KMS-11 (cell line): ENCODE measurements at regions not wholly inside any gene's neighbourhood (a gene's known extent, or its start where the extent isn't known, plus 50 kb on each side); places are given as distances from the start of the nearest gene placed in this dataset.

Experiments
- H2AFZ ChIP-seq: fragments of 200-600 bp; sonication (generic); 2 replicates; pipeline ENCODE4 v1.6.1; 2016; ENCODE audit warnings: antibody characterized with exemption, mixed run types, low read depth
- H3K27ac ChIP-seq: fragments of 200-600 bp; sonication (generic); 2 replicates; pipeline ENCODE4 v1.6.1; 2016; ENCODE audit warnings: mild to moderate bottlenecking, mixed run types
- H3K27me3 ChIP-seq: fragments of 200-600 bp; sonication (generic); 2 replicates; pipeline ENCODE4 v1.6.1; 2017; ENCODE audit warnings: mild to moderate bottlenecking, low read depth, mixed run types, moderate library complexity; ENCODE audit not compliant: insufficient read depth
- H3K36me3 ChIP-seq: fragments of 200-600 bp; sonication (generic); 2 replicates; pipeline ENCODE4 v1.6.1; 2017; ENCODE audit warnings: mild to moderate bottlenecking, mixed run types; ENCODE audit not compliant: insufficient read depth
- H3K4me1 ChIP-seq: fragments of 200-600 bp; sonication (generic); 2 replicates; pipeline ENCODE4 v1.6.1; 2016; ENCODE audit warnings: mild to moderate bottlenecking, low read depth, mixed run types; ENCODE audit not compliant: poor library complexity, severe bottlenecking
- H3K4me2 ChIP-seq: fragments of 200-600 bp; sonication (generic); 2 replicates; pipeline ENCODE4 v1.7.0; 2016; ENCODE audit warnings: mild to moderate bottlenecking, mixed run types
- H3K4me3 ChIP-seq: fragments of 200-600 bp; sonication (generic); IDR thresholded peaks from 2 replicates; pipeline ENCODE4 v1.6.1; 2017; ENCODE audit warnings: low read depth, low read length, mixed read lengths; ENCODE audit not compliant: insufficient read depth
- H3K79me2 ChIP-seq: fragments of 200-600 bp; sonication (generic); 2 replicates; pipeline ENCODE4 v1.6.1; 2016; ENCODE audit warnings: low read depth, mixed run types; ENCODE audit not compliant: insufficient read depth
- H3K9ac ChIP-seq: fragments of 200-600 bp; sonication (generic); 2 replicates; pipeline ENCODE4 v1.6.1; 2016; ENCODE audit warnings: mild to moderate bottlenecking, mixed run types
- H4K20me1 ChIP-seq: fragments of 200-600 bp; sonication (generic); 2 replicates; pipeline ENCODE4 v1.6.1; 2016; ENCODE audit warnings: mild to moderate bottlenecking, mixed run types; ENCODE audit not compliant: insufficient read depth
- CTCF ChIP-seq: fragments of 200-600 bp; sonication (generic); conservative IDR thresholded peaks from 2 replicates; pipeline ENCODE4 v1.6.1; 2017; ENCODE audit warnings: low read depth, mild to moderate bottlenecking, antibody characterized with exemption, low read length, moderate library complexity, mixed read lengths

- Histone ChIP-seq H3K4me3 (no peak overlapping the region), H3K79me2 (no peaks in the 10 kb centered on the region), H3K4me1 (no peaks in the 10 kb centered on the region), H3K27ac (no peak overlapping the region), H3K36me3 (no peaks in the 10 kb centered on the region; the same call in 1 of the 2 replicates), H4K20me1 (no peaks in the 10 kb centered on the region), H3K4me2 (no peak overlapping the region), H2AFZ (no peak overlapping the region), H3K9ac (no peak overlapping the region), H3K27me3 (no peaks in the 10 kb centered on the region)
- no peak for TF ChIP-seq CTCF
These were observed 879.5 kb downstream of the TECRL start for GRCh38 chr4:63529581-63530337.

DNA sequence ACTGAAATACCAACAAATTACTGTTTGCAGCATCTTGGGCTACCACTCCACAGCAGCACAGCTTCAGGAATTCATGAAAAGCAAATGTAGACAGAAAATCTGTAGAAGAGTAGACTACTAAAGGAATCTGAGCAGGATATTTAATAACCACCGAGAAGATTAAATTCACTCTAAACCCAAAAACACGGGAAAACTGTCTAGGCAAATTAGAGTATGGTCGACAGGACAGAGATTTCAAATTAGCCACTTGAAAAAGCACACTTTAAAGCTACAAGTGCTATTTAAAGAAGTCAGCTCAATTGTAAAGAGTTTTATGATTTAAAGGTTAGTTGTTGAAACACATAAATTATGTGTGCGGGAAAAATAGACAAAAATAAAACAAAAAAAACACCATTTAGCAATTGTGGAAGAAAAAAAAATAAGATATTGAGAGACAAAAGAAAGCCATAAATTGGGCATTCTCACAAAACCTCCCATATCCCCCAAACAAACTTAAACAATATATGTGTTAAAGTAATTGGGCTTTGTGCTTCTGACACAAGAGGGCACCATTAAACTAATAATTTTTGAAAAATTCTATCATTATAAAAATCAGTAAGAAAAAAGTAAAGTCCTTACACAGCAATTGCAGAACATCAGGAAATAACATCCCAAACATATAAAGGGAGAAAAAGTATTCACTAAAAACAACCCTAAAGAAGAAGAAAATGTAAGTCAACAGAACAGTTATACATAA, 880.8 kb downstream of the TECRL start:
- Histone ChIP-seq H3K36me3 (no peaks in the 10 kb centered on the region; the same call in 1 of the 2 replicates), H3K27me3 (no peaks in the 10 kb centered on the region), H3K4me3 (no peak overlapping the region), H4K20me1 (no peaks in the 10 kb centered on the region), H2AFZ (no peak overlapping the region), H3K4me1 (no peaks in the 10 kb centered on the region), H3K79me2 (no peaks in the 10 kb centered on the region), H3K9ac (no peak overlapping the region; the same call in 1 of the 2 replicates), H3K4me2 (no peak overlapping the region), H3K27ac (no peak overlapping the region)
- TF ChIP-seq CTCF: peak; percentile 45

GRCh38 chr4:63526251-63526650, 883.0 kb downstream of the TECRL start:
- no peak for TF ChIP-seq CTCF

DNA sequence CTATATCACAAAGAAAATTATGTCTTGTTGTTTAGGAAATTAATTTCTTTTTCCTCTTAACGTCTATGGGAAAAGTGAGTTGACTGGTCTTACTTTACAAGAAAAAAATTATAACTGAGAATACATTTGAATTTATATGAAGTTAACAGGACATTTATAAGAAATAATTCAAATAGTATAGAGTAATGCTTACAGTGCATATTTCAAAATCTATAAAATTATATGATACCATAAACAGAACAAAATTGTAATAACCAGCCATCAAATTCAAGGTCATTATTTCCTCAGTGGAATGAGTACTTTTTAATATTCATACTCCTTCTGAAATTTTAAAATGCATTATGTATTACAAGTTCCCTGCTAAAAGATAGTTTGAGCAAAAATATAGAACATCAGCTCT, 884.5 kb downstream of the TECRL start:
- Histone ChIP-seq H4K20me1 (no peaks in the 10 kb centered on the region), H3K4me2 (no peak overlapping the region), H3K4me3 (no peak overlapping the region), H3K27me3 (no peaks in the 10 kb centered on the region), H3K27ac (no peak overlapping the region), H3K79me2 (no peaks in the 10 kb centered on the region), H3K4me1 (no peaks in the 10 kb centered on the region), H3K9ac (no peak overlapping the region), H2AFZ (no peak overlapping the region), H3K36me3 (no peaks in the 10 kb centered on the region)
- TF ChIP-seq CTCF: no peak

More at GRCh38 chr4:63526251-63526650, 883.0 kb downstream of the TECRL start:
- Histone ChIP-seq H4K20me1 (no peaks in the 10 kb centered on the region), H3K36me3 (no peaks in the 10 kb centered on the region; the same call in 1 of the 2 replicates), H2AFZ (no peak overlapping the region), H3K4me3 (no peak overlapping the region), H3K4me1 (no peaks in the 10 kb centered on the region), H3K4me2 (no peak overlapping the region), H3K27me3 (no peaks in the 10 kb centered on the region), H3K9ac (no peak overlapping the region), H3K27ac (no peak overlapping the region), H3K79me2 (no peaks in the 10 kb centered on the region)
